Astrocyte (in vitro differentiated cells and primary cell): ENCODE measurements at regions not wholly inside any gene's neighbourhood (a gene's known extent, or its start where the extent isn't known, plus 50 kb on each side); places are given as distances from the start of the nearest gene placed in this dataset.

Source experiments
- EZH2 ChIP-seq: IDR thresholded peaks from 2 replicates; pipeline ENCODE4 v1.6.1; 2012; ENCODE audit warnings: mild to moderate bottlenecking, low read length, inconsistent platforms; ENCODE audit not compliant: insufficient read depth
- TF ChIP-seq, protein P1 (sequence below): IDR thresholded peaks from 2 replicates; pipeline ENCODE4 v1.5.1; 2011; ENCODE audit warnings: low read depth, mild to moderate bottlenecking, inconsistent platforms, low read length, moderate library complexity; ENCODE audit not compliant: insufficient read depth

- TF ChIP-seq, protein P1, sequence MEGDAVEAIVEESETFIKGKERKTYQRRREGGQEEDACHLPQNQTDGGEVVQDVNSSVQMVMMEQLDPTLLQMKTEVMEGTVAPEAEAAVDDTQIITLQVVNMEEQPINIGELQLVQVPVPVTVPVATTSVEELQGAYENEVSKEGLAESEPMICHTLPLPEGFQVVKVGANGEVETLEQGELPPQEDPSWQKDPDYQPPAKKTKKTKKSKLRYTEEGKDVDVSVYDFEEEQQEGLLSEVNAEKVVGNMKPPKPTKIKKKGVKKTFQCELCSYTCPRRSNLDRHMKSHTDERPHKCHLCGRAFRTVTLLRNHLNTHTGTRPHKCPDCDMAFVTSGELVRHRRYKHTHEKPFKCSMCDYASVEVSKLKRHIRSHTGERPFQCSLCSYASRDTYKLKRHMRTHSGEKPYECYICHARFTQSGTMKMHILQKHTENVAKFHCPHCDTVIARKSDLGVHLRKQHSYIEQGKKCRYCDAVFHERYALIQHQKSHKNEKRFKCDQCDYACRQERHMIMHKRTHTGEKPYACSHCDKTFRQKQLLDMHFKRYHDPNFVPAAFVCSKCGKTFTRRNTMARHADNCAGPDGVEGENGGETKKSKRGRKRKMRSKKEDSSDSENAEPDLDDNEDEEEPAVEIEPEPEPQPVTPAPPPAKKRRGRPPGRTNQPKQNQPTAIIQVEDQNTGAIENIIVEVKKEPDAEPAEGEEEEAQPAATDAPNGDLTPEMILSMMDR, result no peak
- TF ChIP-seq EZH2, result no peak
These were observed 359.8 kb downstream of the TMEM114 start for GRCh38 chr16:8230497-8230896.
